ENCODE measurements at regions not wholly inside any gene's neighbourhood (a gene's known extent, or its start where the extent isn't known, plus 50 kb on each side); places are given as distances from the start of the nearest gene placed in this dataset.
"Not testable (repeated sequence)": the region's sequence is repeated elsewhere in the genome, so short reads cannot be mapped to it uniquely, and the experiment has no call there.

- no peak for DNase-seq (ENCODE audit: low read depth)
Measured at GRCh38 chr20:4434681-4435080, 185.6 kb upstream of the ADRA1D start.

- DNase-seq (ENCODE audit: low read depth), result no peak
Measured at GRCh38 chr20:4431446-4431845, 182.4 kb upstream of the ADRA1D start.

DNA sequence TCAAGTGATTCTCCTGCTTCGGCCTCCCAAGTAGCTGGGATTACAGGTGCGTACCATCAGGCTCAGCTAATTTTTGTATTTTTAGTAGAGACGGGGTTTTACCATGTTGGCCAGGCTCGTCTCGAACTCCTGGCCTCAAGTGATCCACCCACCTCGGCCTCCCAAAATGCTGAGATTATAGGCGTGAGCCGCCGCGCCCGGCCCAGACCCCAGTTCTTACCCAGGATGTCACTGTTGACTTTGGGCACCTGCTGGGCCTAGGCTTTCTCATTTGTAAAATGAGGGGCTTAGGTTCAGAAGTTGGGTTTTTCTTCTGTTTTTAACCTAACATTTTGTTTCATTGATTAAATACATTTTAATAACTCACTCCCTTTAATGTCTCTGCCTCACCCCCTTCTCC, 181.7 kb upstream of the ADRA1D start:
- DNase-seq (ENCODE audit: low read depth), result not testable (repeated sequence)

- DNase-seq (ENCODE audit: low read depth), result no peak
Measured at GRCh38 chr20:4427940-4428586, 179.0 kb upstream of the ADRA1D start.

- DNase-seq (ENCODE audit: low read depth), result no peak
Measured at GRCh38 chr20:4418141-4418540, 169.1 kb upstream of the ADRA1D start.

DNA sequence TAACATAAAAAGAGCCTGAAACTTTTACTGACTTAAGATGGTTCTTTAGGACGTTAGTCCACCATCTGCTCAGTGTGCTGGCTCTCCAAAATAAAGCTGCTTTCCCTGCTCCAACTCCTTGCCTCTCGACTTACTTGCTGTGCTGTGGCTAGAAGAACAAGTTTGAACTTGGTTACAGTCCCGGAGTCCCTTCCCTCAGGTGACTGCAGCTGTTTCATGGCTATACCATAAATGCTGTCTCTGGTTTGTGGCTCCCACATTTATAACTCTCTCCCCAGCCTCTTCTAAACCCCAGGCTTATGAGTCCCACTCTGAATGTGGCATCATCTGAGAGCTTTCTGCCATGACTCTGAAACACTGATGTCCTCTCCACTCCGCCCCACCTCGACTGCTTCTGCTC, 166.2 kb upstream of the ADRA1D start:
- no peak for DNase-seq (ENCODE audit: low read depth)

- no peak for DNase-seq (ENCODE audit: low read depth)
Measured at GRCh38 chr20:4413314-4414049, 164.4 kb upstream of the ADRA1D start.

GRCh38 chr20:4412216-4412615, 163.1 kb upstream of the ADRA1D start:
- DNase-seq (ENCODE audit: low read depth), result no peak

GRCh38 chr20:4411744-4412143, 162.7 kb upstream of the ADRA1D start:
- no peak for DNase-seq (ENCODE audit: low read depth)

DNA sequence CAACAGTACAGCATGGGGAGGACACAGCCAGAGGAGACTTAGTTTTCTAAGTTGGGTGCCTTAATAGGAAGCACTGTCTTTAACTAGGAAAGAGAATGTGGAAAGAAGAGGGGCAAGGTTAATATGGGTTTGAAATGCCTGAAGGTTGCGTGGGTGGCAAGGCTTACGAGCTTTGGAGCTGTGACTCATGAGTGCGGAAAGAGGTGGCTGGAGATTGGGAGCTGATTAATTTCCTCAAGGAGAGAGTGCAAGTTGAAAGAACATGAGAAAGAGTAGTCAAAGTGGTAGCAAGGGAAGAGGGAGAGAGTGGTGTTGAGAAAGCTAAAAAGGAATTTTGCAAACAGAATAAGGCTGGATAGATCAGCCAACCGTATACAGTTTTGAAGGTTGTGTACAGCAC, 157.5 kb upstream of the ADRA1D start:
- peak; percentile 88 for DNase-seq (ENCODE audit: low read depth)

- no peak for DNase-seq (ENCODE audit: low read depth)
Measured at GRCh38 chr20:4401601-4402000, 152.5 kb upstream of the ADRA1D start.

DNA sequence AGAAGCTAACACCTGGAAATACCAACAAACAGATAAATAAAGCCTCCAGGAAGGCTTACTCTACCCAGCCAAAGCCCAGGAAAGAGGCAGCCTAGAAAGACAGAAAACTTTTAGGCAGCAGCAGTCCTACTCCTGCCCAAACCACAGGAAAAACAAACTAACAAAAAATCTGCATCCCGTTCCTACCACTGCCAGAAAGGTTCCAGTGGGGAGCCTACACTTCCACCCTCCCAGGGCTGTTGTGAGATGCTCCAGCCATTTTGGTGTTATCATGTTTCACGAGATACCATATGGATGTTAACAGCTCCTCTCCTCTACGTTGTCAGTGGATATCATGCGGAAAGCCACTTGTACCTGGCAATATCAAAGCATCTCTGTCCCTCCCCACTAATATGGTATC, 135.9 kb upstream of the ADRA1D start:
- no peak for DNase-seq (ENCODE audit: low read depth)

GRCh38 chr20:4383961-4384360, 134.9 kb upstream of the ADRA1D start:
- no peak for DNase-seq (ENCODE audit: low read depth)

- peak; percentile 50 for DNase-seq (ENCODE audit: low read depth)
Measured at GRCh38 chr20:4375881-4376280, 126.8 kb upstream of the ADRA1D start.

DNA sequence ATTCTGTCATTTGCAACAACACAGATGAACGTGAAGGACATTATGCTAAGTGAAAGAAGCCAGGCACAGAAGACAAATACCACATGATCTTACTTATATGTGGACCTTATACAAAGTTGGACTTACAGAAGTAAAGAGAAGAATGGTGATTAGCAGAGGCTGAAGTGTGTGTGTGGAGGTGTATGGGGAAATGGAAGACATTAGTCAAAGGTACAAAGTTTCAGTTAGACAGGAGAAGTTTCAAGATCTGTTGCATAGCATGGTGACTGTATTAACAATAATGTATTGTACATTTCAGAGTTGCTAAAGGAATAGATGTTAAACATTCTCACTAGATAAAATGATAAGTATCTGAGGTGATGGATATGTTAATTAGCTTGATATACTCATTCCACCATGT, 124.4 kb upstream of the ADRA1D start:
- DNase-seq (ENCODE audit: low read depth), result no peak

DNA sequence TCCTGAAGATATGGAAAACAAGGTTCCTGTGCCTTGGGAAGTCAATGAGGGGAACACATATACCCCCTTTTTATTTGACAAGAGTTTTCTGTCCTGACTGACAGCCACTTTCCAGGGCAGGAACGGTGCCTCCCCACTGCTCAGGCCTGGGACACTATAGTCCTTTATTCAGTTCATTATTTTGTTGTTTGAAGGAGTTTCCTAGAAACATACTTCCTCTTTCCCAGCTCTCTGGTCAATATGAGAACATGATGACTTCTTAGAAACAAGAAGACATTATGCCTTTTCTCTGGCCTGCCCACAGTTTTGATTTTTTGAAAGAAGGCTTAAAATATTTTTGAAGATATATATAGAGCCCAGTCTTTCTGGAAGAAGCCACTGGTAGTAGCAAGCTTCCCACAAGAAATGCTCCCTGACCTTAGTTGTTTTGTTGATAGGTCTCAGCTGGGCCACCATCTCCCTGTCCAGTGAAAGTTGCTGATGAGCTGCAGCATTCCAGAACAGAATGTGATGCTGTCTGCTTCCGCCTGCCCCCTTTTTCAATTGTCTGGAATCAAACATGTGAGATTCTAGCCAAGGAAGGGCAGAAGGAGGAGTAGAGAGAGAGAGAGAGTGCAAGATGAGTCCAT, 122.7 kb upstream of the ADRA1D start:
- DNase-seq (ENCODE audit: low read depth), result no peak

GRCh38 chr20:4370851-4371250, 121.8 kb upstream of the ADRA1D start:
- DNase-seq (ENCODE audit: low read depth), result no peak

DNA sequence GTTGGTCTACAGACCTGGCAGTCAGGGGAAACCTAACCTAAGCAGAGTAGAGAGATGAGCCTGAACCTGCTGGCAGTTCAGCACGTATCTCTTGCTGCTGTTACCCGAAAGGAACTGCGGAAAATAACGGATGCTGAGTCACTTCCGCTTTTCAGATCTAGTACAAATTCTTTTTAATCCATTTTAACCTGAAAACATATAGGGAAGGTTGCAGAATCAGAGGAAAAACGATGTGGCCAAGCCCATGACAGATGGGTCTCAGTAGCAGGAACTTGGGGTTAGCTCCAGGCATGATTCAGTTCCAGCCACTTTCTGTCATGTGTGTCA, 120.7 kb upstream of the ADRA1D start:
- DNase-seq (ENCODE audit: low read depth), result no peak

GRCh38 chr20:4369119-4369797, 120.2 kb upstream of the ADRA1D start:
- no peak for DNase-seq (ENCODE audit: low read depth)

GRCh38 chr20:4366076-4366475, 117.0 kb upstream of the ADRA1D start:
- DNase-seq (ENCODE audit: low read depth), result no peak

- DNase-seq (ENCODE audit: low read depth), result no peak
Measured at GRCh38 chr20:4358552-4358951, 109.5 kb upstream of the ADRA1D start.

GRCh38 chr20:4352348-4352747, 103.3 kb upstream of the ADRA1D start:
- DNase-seq (ENCODE audit: low read depth), result no peak

DNA sequence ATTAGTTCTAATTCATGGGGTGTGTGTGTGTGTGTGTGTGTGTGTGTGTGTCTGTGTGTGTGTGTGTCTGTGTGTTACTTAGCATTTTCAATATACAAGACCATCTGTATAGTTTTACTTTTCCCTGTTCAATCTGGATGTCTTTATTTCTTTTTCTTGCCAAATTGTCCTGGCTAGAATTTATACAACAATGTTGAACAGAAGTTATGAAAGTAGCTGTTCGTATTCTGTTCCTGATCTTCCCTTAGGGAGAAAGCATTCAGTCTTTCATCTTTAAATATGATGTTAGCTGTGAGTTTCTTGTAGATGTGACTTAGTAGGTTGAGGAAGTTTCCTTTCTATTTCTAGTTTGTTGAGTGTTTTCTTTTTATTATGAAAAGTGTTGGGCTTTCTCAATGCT, 101.0 kb upstream of the ADRA1D start:
- DNase-seq (ENCODE audit: low read depth), result no peak
